GM12878 (cell line): ENCODE measurements at regions not wholly inside any gene's neighbourhood (a gene's known extent, or its start where the extent isn't known, plus 50 kb on each side); places are given as distances from the start of the nearest gene placed in this dataset.

Experiments
- ATAC-seq: fragments of 200-7000 bp; cut with Tn5 transposase; 3 replicates; pipeline ENCODE4 v1.9.1; 2020; ENCODE audit warnings: mild to moderate bottlenecking, moderate library complexity
- BruUV-seq: library from RNA; stranded (reverse); fragments of 400-500 nt; replicated peaks from 2 replicates; lab custom pipeline; 2021; lab: Mats Ljungman, UMichigan
- CTCF ChIA-PET: fragments of 300-600 bp; sonication (Branson Sonifier 250); formaldehyde crosslinking; extraction: SDS; loops from one replicate; lab custom pipeline; 2021; ENCODE audit warnings: inconsistent platforms; lab: Yijun Ruan, JAX
- POLR2A ChIA-PET: fragments of 350-600 bp; formaldehyde crosslinking; extraction: SDS; loops from one replicate; lab custom pipeline; 2021; ENCODE audit warnings: inconsistent platforms; lab: Charles Lee
- RAD21 ChIA-PET: fragments of 300-600 bp; sonication (Branson Sonifier 250); formaldehyde crosslinking; loops from one replicate; lab custom pipeline; 2023; ENCODE audit warnings: antibody characterized with exemption; ENCODE audit not compliant: unreplicated experiment; lab: Charles Lee
- SMC1A ChIA-PET: fragments of 300-600 bp; sonication (Branson Sonifier 250); formaldehyde crosslinking; loops from one replicate; lab custom pipeline; 2023; ENCODE audit not compliant: unreplicated experiment, uncharacterized antibody; lab: Charles Lee
- DNase-seq: peaks from one replicate; pipeline ENCODE4 v3.0.0-alpha.2; 2011; ENCODE audit warnings: low read depth, low spot score
- FAIRE-seq: peaks from 3 replicates; lab custom pipeline; 2011; peaks lifted over from hg19 to GRCh38; lab: Jason Lieb, UNC
- H2AFZ ChIP-seq: 2 replicates; pipeline ENCODE4 v1.6.0; 2011; ENCODE audit warnings: low read depth, low read length, control low read depth; ENCODE audit not compliant: control insufficient read depth
- H3K27ac ChIP-seq: 2 replicates; pipeline ENCODE4 v1.5.1; 2011; ENCODE audit warnings: control low read depth; ENCODE audit not compliant: control insufficient read depth, insufficient read depth
- H3K27me3 ChIP-seq, 2 experiments: replicated peaks in 1 of 2; 2 replicates each; pipeline versions ENCODE4 v1.6.0 to v1.6.1; 2011; ENCODE audit warnings: low read length in 1 of 2; ENCODE audit not compliant: control insufficient read depth in 2 of 2, insufficient read depth in 2 of 2
- H3K36me3 ChIP-seq, 2 experiments: 2 replicates each; pipeline ENCODE4 v1.5.1; 2011; ENCODE audit warnings: low read length in 1 of 2; ENCODE audit not compliant: control insufficient read depth in 2 of 2, insufficient read depth in 2 of 2
- H3K4me1 ChIP-seq: 2 replicates; pipeline ENCODE4 v1.6.1; 2011; ENCODE audit warnings: mild to moderate bottlenecking, low read length, moderate library complexity, mixed read lengths; ENCODE audit not compliant: control insufficient read depth, insufficient read depth
- H3K4me2 ChIP-seq: 2 replicates; pipeline ENCODE4 v1.6.0; 2011; ENCODE audit warnings: control low read depth; ENCODE audit not compliant: control insufficient read depth, insufficient read depth
- H3K4me3 ChIP-seq: fragments of 200-600 bp; sonication (generic); 2 replicates; pipeline ENCODE4 v1.5.1; 2016
- H3K79me2 ChIP-seq: 2 replicates; pipeline ENCODE4 v1.6.0; 2011; ENCODE audit warnings: low read length; ENCODE audit not compliant: control insufficient read depth, insufficient read depth
- H3K9ac ChIP-seq: 2 replicates; pipeline ENCODE4 v1.8.0; 2011; ENCODE audit warnings: low read length, control low read depth, mixed read lengths; ENCODE audit not compliant: control insufficient read depth, insufficient read depth
- H3K9me3 ChIP-seq: replicated peaks from 3 replicates; pipeline ENCODE4 v1.5.1; 2011; ENCODE audit warnings: mild to moderate bottlenecking, low read length; ENCODE audit not compliant: control insufficient read depth, insufficient read depth
- H4K20me1 ChIP-seq: 2 replicates; pipeline ENCODE4 v1.6.0; 2011; ENCODE audit not compliant: control insufficient read depth, insufficient read depth
- DPF2 ChIP-seq: fragments of 450-650 bp; IDR thresholded peaks from 2 replicates; pipeline ENCODE4 v1.6.1; 2017; ENCODE audit warnings: mild to moderate bottlenecking
- EP300 ChIP-seq, 2 experiments: fragments of 150-350 bp in 1 of 2; IDR thresholded peaks; 2 replicates each; pipeline ENCODE4 v1.6.1; 2011 to 2012; ENCODE audit warnings: low read depth in 2 of 2, low read length in 2 of 2, borderline replicate concordance in 1 of 2, improper control_type of control experiment in 1 of 2, inconsistent platforms in 1 of 2; ENCODE audit not compliant: control insufficient read depth in 1 of 2
- ESRRA ChIP-seq: IDR thresholded peaks from 2 replicates; pipeline ENCODE4 v1.6.1; 2012; ENCODE audit warnings: mild to moderate bottlenecking, low read length, improper control_type of control experiment
- JUNB ChIP-seq: IDR thresholded peaks from 2 replicates; pipeline ENCODE4 v1.6.1; 2016; ENCODE audit warnings: antibody characterized with exemption, mild to moderate bottlenecking
- MEF2A ChIP-seq: IDR thresholded peaks from 2 replicates; pipeline ENCODE4 v1.6.1; 2011; ENCODE audit warnings: low read depth, mild to moderate bottlenecking, low read length, moderate library complexity; ENCODE audit not compliant: insufficient read depth
- PRDM15 ChIP-seq: fragments of 450-650 bp; formaldehyde crosslinking; IDR thresholded peaks from 2 replicates; pipeline ENCODE4 v1.4.0; 2020; ENCODE audit warnings: mild to moderate bottlenecking, moderate library complexity
- RAD21 ChIP-seq: IDR thresholded peaks from 2 replicates; pipeline ENCODE4 v1.6.1; 2011; ENCODE audit warnings: mild to moderate bottlenecking, low read depth, low read length, moderate library complexity; ENCODE audit not compliant: insufficient read depth
- USF1 ChIP-seq: IDR thresholded peaks from 2 replicates; pipeline ENCODE4 v1.6.1; 2011; ENCODE audit warnings: borderline replicate concordance, low read depth, mild to moderate bottlenecking, moderate library complexity, mixed read lengths, low read length; ENCODE audit not compliant: insufficient read depth; ENCODE audit errors: extremely low read length
- ZBTB40 ChIP-seq: fragments of 450-650 bp; IDR thresholded peaks from 2 replicates; pipeline ENCODE4 v1.6.1; 2016; ENCODE audit warnings: mild to moderate bottlenecking, moderate library complexity, borderline replicate concordance
- WGBS: methylation state at CpG from one replicate; pipeline ENCODE4 v1.1.6; 2016; ENCODE audit warnings: low lambda C conversion rate; ENCODE audit not compliant: insufficient replicate concordance, insufficient coverage; ENCODE audit errors: missing lambda C conversion rate; 5-methylcytosine and 5-hydroxymethylcytosine counted together
- in situ Hi-C: fragments of 300-500 bp; cut with MboI; formaldehyde crosslinking; loops from 9 replicates; pipeline ENCODE4 v1.14.3; 2018; ENCODE audit warnings: mixed read lengths
- intact Hi-C: fragments of 100-400 bp; cut with micrococcal nuclease; formaldehyde crosslinking; loops from one replicate; pipeline ENCODE4 v1.14.2; 2022; ENCODE audit not compliant: unreplicated experiment

GRCh38 chr12:60107992-60108391 lies 512.2 kb downstream of the SLC16A7 start:
- DNase-seq (no peak), ATAC-seq (no peak), FAIRE-seq (no peak)
- no peaks in the 10 kb centered on the region for H3K27me3 ChIP-seq
- H3K36me3 ChIP-seq, result no peaks in the 10 kb centered on the region
- intact Hi-C loops (no loop called here), in situ Hi-C loops (no loop called here)
- no peak overlapping the region for H3K9ac ChIP-seq
- POLR2A ChIA-PET, result no interaction called here
- no peaks in the 10 kb centered on the region for H3K79me2 ChIP-seq
- no peaks in the 10 kb centered on the region for H4K20me1 ChIP-seq
- no peak overlapping the region for H2AFZ ChIP-seq
- SMC1A ChIA-PET, result no interaction called here
- H3K27ac ChIP-seq, result no peak overlapping the region
- no peaks in the 10 kb centered on the region for H3K9me3 ChIP-seq
- RAD21 ChIA-PET, result no interaction called here
- CTCF ChIA-PET, result interaction anchor here (0.7 kb wide), 1 partner anchor 9 kb away, joined by 3 read pairs; no protein-coding TSS in a partner anchor
- no TSS peak for BruUV-seq
- no peak overlapping the region for H3K4me3 ChIP-seq
- no peak overlapping the region for H3K4me2 ChIP-seq
- TF ChIP-seq JUNB (no peak), EP300 (IDR thresholded peaks at IDR 0.05; ENCODE audit: borderline replicate concordance in 1 of 2, control insufficient read depth in 1 of 2, low read depth in 2 of 2, low read length in 2 of 2) (no peak), DPF2 (no peak), ESRRA (no peak)
- no peaks in the 10 kb centered on the region for H3K4me1 ChIP-seq

- no peak for ATAC-seq
- TF ChIP-seq MEF2A (no peak), ZBTB40 (no peak), PRDM15 (no peak), RAD21 (no peak), USF1 (no peak)
Measured at GRCh38 chr12:60112063-60112462, 516.2 kb downstream of the SLC16A7 start.

More at GRCh38 chr12:60112063-60112462, 516.2 kb downstream of the SLC16A7 start:
- no peaks in the 10 kb centered on the region for H3K36me3 ChIP-seq
- no TSS peak for BruUV-seq
- no peak overlapping the region for H3K4me3 ChIP-seq
- intact Hi-C loops, result no loop called here
- H3K4me1 ChIP-seq, result no peaks in the 10 kb centered on the region
- CTCF ChIA-PET, result interaction anchor here (1.2 kb wide), 1 partner anchor 1592 kb away, joined by 3 read pairs; no protein-coding TSS in a partner anchor
- H2AFZ ChIP-seq, result no peak overlapping the region
- H3K27ac ChIP-seq, result no peak overlapping the region
- in situ Hi-C loops, result no loop called here
- no peak overlapping the region for H3K4me2 ChIP-seq
- DNase-seq (no peak), FAIRE-seq (no peak)
- no peaks in the 10 kb centered on the region for H4K20me1 ChIP-seq
- POLR2A ChIA-PET, result no interaction called here
- RAD21 ChIA-PET, result no interaction called here
- SMC1A ChIA-PET, result no interaction called here
- no peaks in the 10 kb centered on the region for H3K79me2 ChIP-seq
- WGBS, result 48% methylated on average over 2 of the region's 2 CpGs
- H3K27me3 ChIP-seq, result no peaks in the 10 kb centered on the region
- no peaks in the 10 kb centered on the region for H3K9me3 ChIP-seq
- H3K9ac ChIP-seq, result no peak overlapping the region
